ENCODE measurements at regions not wholly inside any gene's neighbourhood (a gene's known extent, or its start where the extent isn't known, plus 50 kb on each side); places are given as distances from the start of the nearest gene placed in this dataset.

GRCh38 chr6:145420599-145420998 is 314.7 kb downstream of the EPM2A start:
- no peak for TF ChIP-seq PRDM10 (CRISPR knock-in tag; IDR thresholded peaks at IDR 0.05; ENCODE audit: low read depth)
- no peak for TF ChIP-seq ZNF629 (CRISPR knock-in tag; conservative IDR thresholded peaks at IDR 0.05)
- TF ChIP-seq CTCF (CRISPR knock-in tag; IDR thresholded peaks at IDR 0.05): no peak
- no peak for TF ChIP-seq ZNF138 (CRISPR knock-in tag; IDR thresholded peaks at IDR 0.05; ENCODE audit: low read depth)
- TF ChIP-seq PAX8 (CRISPR knock-in tag; IDR thresholded peaks at IDR 0.05; ENCODE audit: borderline replicate concordance): no peak
- TF ChIP-seq NFE2 (CRISPR knock-in tag; IDR thresholded peaks at IDR 0.05): no peak
- TF ChIP-seq CBX1 (IDR thresholded peaks at IDR 0.05; ENCODE audit: low read depth): no peak
- no peak for TF ChIP-seq ZNF597 (CRISPR knock-in tag; IDR thresholded peaks at IDR 0.05)
- no peak for TF ChIP-seq TCF7L2 (IDR thresholded peaks at IDR 0.05; ENCODE audit: low read depth, low read length)

All from HepG2 (cell line).